ENCODE measurements at regions not wholly inside any gene's neighbourhood (a gene's known extent, or its start where the extent isn't known, plus 50 kb on each side); places are given as distances from the start of the nearest gene placed in this dataset.
"Not testable (repeated sequence)": the region's sequence is repeated elsewhere in the genome, so short reads cannot be mapped to it uniquely, and the experiment has no call there.

DNA sequence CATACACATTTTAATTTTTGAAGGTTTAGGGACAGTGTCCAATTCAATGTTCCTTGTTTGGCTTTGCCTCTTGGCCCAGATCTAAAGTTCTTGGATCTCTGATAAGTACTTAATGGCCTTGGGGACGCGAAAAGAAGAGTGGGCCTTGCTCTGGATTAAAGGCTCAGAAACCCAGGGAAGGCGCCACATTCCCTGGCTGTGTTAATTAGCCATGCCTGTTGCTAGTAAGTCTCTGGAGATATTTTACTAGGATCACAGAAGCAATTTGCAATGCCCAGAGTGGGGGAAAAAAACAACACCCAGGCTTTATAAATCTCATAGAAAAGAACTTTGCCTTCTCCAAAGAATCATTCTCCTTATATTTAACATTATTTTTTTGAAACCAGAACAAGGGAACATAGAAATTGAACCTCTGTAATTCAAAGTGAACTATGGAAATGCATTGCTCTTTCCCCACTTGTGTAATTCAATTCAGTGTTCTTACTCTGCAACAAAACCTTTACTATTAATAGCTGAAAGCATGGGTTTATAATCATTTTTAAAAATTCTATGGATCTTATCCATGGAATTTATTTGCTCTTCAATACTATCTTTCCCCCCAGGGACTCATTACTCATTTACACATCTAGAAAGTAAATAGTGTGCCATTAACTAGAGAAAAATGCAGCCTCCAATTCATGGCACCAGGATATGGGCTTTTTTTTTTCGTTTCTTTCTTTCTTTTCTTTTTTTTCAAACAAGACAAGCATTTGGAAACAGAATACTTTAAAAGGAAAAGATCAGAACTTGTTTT lies 172.2 kb upstream of the ANKRD55 start:
- no peak for DNase-seq (ENCODE audit: low read depth in 4 of 4, low spot score in 1 of 4)

DNA sequence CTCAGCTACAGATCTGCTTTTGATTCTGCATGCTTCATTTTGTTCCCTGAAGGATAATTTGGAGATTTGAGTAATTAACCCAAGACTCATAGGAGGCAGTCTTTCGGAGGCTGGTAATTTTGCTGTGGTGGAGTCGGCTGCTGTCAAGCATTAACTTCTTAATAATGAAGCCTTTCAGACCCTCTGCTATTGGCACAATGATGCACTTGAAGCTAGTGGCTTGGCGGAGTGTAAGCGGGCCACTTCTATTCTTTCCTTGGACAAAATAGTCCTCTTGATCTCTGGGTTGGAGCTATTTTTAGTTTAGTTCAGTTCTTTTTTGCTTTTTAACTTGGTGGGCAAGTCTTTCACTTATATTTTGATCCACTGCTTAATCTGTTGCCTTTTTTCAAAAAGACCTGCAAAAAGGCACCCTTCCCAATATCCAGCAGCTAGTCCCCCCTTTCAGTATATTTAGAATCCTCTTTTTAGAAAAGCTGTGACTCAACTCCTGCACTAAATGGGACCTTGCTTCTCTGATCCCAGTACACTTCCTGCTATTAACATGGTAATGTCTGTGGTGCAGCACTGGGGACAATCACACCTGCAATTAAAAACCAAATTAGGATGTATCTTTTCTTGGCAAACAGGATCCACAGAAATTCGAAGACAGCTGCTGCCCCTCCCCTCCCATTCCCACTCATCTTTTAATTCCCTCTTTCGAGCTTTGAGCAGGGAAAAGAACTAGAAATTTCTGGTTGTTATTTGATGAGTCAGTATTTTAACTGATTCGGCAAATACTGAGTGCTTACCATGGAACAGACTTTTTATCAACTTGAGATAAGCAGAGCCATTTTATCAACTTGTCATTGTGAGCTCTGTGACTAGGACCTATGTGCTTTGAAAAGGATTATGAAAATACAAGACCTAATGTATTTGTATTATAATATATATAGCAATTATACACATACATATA lies 169.4 kb upstream of the ANKRD55 start:
- DNase-seq (ENCODE audit: low read depth in 4 of 4, low spot score in 1 of 4): no peak

DNA sequence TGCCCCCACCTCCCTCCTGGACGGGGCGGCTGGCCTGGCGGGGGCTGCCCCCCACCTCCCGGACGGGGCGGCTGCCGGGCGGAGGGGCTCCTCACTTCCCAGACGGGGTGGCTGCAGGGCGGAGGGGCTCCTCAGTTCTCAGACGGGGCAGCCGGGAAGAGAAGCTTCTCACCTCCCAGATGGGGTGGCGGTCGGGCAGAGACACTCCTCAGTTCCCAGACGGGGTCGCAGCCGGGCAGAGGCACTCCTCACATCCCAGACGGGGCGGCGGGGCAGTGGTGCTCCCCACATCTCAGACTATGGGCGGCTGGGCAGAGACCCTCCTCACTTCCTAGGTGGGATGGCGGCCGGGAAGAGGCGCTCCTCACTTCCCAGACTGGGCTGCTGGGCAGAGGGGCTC lies 164.7 kb upstream of the ANKRD55 start:
- DNase-seq (ENCODE audit: low read depth in 4 of 4, low spot score in 1 of 4): not testable (repeated sequence)

DNA sequence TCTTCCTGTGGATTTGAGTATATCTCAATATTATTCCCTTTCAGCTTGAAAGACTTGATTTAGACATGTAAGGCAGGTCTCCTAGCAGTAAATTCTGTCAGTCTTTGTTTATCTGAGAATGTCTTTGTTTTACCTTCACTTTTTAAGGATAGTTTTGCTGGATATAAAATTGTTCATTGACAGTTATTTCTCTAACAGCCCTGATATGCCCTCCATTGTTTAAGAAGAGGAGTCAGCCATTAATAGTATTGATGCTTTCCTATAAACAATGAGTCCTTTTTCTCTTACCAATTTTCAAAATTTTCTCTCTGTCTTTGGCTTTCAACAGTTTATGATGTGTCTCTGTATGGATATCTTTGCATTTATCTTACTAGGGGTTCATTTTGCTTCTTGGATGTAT lies 163.5 kb upstream of the ANKRD55 start:
- DNase-seq (ENCODE audit: low read depth in 4 of 4, low spot score in 1 of 4): no peak

DNA sequence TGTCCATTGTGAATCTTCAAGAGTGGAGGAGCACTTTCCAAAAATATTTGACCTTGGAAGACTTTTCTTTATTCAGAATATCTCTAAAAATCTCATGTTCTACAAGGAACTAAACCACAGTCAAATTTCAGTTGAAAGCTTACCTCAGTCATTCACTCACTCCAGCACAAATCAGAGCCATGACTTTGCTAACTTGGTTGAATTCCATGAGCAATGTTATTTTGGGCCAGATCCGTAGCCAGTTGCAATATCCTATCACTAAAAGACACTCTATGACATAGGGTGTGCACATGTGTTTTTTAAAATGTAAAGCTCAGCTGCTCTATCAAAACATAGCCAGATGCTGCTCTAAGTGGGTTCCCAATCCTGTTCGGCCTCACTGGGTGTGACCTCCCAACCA lies 156.1 kb upstream of the ANKRD55 start:
- no peak for DNase-seq (ENCODE audit: low read depth in 4 of 4, low spot score in 1 of 4)

DNA sequence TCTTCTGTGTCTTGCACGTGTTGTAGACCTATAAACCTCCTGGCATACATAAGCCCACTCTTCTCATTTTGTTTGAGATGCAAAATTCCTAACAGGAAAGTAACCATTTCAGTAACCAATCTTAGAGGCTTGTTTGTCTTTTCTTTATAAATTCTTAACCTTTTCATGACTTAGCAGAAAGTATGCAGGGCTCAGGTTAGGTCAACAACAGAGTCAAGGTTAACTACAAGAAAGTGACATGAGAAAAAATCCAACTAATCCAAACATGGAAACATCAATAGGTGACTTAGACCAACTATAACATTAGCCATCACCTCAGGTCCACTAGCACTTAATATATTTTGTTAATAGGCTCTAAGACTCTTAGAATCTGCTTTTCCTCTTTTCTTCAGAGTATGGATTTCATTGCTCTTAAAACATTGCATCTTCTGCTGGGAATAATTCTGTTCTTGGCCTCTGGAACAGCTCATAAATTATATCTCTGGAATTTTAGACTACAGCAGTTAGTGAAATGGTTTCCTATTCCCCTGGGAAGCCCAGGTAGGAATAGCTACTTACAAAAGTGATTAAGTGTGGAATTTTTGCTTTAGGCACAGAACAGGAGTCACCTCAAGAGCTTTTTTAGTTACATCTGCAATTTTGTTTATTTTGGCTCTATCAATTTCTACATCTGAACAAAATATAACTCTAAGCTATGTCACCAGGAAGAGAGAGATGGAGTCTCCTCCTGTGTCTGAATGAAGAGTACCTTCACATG lies 155.3 kb upstream of the ANKRD55 start:
- no peak for DNase-seq (ENCODE audit: low read depth in 4 of 4, low spot score in 1 of 4)

DNA sequence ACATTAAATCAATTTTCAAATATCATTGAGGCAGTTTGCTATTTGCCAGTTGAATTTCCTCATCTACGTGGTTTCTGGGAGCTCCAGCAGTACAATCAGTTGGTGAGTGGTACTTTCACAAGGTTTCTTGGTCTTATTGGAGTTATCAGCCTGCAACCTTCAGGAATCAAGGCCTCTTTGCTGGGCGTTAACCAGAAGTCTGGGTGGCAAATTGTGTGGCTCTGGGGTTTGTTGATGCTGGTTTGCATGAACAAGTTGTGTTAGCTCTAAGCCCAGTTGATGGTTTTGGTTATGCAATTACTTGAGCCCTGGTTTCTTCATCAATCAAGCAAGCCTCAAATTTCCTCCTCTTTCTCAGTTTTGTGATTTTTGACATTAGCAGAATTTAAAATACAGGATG lies 152.9 kb upstream of the ANKRD55 start:
- no peak for DNase-seq (ENCODE audit: low read depth in 4 of 4, low spot score in 1 of 4)

DNA sequence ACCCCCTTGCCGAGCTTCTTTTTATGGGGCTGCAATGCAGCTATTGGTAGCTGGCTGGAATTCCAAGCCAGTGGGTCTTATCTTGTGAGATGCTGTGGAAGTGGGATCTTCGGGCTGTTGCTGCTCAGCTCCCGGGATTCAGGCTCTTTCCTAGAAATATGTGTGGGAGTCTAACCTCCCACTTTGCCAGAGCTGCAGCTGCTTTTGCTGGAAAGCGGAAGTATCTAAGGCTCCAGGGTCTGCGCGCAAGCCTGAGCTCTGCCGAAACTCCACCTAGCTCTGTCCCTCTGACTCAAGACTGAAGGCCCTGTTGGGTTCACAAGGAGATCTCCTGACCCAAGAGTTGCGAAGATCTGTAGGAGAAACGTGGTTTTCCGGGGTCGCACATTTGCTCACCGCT lies 151.1 kb upstream of the ANKRD55 start:
- DNase-seq (ENCODE audit: low read depth in 4 of 4, low spot score in 1 of 4): no peak

DNA sequence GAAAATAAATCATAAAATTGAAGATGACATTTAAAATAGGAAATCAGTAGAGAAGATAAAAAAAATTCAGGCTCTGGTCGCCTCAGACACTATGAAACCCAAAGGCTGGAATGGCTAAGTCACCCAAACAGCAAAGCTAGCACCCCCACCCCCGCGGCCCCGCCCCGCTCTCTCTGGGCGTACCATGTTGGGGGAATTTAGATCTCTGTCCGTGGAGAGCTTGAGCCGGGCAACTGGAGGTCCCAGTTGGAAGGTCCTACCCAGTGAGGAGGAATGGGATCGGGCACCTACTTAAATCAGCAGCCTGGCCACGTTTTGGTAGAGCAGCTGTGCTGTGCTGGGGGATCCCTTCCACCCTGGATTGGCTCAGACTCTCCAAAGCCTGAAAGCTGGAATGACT lies 150.6 kb upstream of the ANKRD55 start:
- no peak for DNase-seq (ENCODE audit: low read depth in 4 of 4, low spot score in 1 of 4)

DNA sequence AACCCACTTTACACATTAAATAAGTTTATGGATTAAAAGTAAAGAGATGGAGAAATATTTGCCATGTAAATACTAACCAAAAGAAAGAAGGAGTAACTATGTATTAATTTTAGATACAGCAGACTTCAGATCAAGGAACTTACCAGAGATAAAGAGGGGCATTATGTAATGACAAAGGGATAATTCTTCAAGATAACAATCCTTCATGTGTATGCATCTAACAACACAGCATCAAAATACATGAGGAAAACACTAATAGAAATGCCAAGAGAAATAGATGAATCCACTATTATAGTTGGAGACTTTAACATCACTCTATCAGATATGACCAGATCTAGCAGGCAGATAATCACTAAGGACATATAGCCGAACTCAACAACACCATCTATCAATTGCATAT lies 149.8 kb upstream of the ANKRD55 start:
- DNase-seq (ENCODE audit: low read depth in 4 of 4, low spot score in 1 of 4): no peak

DNA sequence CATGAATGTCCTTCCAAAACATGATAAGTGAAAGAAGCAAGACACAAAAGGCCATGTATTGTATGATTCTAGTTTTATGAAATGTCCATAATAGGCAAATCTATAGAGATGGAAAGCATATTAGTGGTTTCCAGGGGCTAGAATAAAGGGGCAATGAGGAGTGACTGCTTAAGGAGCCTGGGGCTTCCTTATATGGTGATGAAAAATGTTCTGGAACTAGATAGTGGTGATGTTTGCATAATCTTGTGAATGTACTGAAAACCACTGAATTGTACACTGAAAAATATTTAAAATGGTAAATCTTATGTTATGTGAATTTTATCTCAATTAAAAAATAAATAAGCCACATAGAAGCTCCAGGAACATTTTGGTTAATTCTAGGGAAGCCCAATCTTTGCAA lies 144.4 kb upstream of the ANKRD55 start:
- no peak for DNase-seq (ENCODE audit: low read depth in 4 of 4, low spot score in 1 of 4)

DNA sequence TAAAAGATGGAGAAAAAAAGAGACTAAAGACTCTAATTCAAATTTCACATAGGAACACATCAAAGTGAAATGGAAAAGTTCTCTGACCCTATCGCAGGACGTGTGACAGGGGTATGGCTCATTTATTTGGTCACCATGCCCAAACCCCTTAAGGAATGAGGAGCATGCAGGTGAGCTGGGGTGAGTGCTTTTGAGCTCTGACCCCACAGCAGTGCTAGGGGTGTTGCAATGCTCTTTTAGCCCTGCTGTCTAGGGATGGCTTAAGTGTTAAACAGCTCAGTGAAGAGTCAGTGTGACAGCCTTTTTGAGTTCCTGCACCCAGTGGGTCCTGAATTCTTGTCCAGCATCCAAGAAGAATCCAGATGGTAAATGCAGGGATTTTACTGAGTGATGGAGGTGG lies 143.0 kb upstream of the ANKRD55 start:
- no peak for DNase-seq (ENCODE audit: low read depth in 4 of 4, low spot score in 1 of 4)

DNA sequence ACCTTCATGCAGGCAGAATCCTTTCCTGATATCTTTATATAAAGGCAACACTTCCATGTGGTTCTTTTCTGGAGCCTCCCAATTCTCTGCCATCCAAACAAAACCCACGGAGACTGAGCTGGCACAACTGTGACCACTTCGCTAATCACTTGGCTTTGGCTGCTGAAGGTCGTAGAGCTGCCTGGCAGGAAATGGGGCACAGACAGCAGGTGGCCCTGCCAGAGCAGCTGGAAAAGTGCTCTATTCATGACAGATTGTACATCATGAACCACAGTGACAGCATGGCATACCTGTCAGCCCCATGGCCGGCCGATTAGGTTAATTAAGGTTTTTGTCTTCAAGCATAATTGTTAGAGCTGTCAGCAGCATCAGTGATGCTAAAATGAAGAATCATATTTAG lies 141.9 kb upstream of the ANKRD55 start:
- no peak for DNase-seq (ENCODE audit: low read depth in 4 of 4, low spot score in 1 of 4)

DNA sequence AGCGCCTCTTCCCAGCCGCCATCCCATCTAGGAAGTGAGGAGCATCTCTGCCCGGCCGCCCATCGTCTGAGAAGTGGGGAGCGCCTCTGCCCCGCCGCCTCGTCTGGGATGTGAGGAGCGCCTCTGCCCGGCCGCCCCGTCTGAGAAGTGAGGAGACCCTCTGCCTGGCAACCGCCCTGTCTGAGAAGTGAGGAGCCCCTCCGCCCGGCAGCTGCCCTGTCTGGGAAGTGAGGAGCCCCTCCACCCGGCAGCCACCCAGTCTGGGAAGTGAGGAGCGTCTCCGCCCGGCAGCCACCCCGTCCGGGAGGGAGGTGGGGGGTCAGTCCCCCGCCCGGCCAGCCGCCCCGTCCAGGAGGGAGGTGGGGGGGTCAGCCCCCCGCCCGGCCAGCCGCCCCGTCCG lies 139.4 kb upstream of the ANKRD55 start:
- DNase-seq (ENCODE audit: low read depth in 4 of 4, low spot score in 1 of 4): not testable (repeated sequence)

DNA sequence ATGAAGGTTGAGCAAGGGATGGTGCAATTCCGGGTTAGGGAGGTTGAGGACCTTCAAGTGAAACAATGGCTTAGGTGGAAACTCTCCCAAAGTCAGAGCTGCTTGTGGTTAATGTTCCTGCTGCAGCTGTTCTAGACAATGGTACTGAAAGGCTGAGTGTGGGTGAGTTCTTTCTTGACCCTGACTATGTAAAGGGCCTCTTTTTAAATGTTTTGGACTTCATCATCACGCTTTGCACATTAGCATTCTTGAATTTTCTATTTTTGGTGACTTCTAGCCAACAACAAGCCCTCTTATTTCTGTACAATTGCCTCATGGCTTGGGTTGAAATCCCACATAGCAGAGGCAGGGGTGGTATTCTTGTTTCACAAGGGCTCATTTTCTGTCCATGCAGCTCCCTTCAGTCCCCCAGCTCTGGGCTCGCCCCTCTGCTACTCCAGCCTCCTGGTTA lies 136.3 kb upstream of the ANKRD55 start:
- no peak for DNase-seq (ENCODE audit: low read depth in 4 of 4, low spot score in 1 of 4)

DNA sequence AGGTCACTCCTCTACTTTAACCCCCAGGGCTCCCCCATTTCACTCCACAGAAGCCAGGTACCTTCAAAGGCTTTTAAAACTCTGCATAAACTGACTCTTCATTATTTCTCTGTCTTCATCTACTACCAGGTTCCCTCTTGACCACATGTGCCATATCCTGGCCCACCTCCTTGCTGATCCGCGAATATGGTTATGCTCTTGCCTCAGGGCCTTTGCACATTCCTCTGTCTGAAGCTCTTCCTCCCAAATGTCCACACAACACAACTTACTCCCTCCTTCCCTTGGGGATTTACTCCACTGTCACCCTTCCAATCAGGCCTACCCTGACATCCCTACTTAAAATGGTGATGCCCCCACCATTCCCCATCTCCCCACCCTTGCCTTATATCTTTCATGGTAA lies 134.6 kb upstream of the ANKRD55 start:
- DNase-seq (ENCODE audit: low read depth in 4 of 4, low spot score in 1 of 4): no peak

DNA sequence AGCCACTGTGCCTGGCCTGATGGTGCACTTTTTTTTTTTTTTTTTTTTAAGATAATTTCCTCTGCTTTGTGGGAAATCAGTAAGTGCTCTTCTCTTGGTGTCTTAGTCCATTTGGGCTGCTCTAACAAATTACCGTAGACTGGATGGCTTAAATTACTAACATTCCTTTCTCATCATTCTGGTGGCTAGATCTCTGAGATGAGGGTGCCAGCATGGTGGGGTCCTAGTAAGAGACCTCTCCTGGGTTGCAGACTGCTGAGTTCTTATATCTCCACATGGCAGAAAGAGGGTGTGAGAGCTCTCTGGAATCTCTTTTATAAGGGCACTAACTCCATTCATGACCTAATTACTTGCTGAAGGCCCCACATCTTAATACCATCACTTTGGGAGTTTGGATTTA lies 133.9 kb upstream of the ANKRD55 start:
- DNase-seq (ENCODE audit: low read depth in 4 of 4, low spot score in 1 of 4): no peak

DNA sequence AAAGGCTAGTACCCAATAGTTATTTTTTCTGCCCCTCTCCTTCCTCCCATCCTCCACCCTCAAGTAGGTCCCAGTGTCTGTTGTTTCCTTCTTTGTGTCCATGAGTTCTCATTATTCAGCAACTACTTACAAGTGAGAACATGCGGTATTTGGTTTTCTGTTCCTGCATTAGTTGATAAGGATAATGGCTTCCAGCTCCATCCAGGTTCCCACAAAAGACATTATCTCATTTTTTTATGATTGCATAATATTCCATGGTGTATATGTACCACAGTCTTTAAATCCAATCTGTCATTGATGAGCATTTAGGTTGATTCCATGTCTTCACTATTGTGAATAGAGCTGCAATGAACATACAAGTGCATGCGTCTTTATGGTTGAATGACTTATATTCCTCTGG lies 128.3 kb upstream of the ANKRD55 start:
- DNase-seq (ENCODE audit: low read depth in 4 of 4, low spot score in 1 of 4): no peak

DNA sequence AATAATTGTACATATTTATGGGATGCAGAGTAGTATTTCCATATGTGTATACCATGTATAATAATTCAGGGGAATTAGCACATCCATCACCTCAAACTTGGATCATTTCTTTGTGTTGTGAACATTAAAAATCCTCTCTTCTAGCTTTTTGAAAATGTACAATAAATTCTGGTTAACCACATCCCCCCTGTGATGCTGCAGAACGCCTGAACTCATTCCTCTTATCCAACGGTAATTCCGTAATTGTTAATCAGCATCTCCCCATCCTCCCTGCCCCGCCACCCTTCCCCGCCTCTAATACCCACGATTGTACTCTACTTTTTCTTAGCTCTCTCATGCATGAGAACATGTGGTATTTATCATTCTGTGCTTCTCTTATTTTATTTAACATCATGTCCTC lies 127.7 kb upstream of the ANKRD55 start:
- no peak for DNase-seq (ENCODE audit: low read depth in 4 of 4, low spot score in 1 of 4)

DNA sequence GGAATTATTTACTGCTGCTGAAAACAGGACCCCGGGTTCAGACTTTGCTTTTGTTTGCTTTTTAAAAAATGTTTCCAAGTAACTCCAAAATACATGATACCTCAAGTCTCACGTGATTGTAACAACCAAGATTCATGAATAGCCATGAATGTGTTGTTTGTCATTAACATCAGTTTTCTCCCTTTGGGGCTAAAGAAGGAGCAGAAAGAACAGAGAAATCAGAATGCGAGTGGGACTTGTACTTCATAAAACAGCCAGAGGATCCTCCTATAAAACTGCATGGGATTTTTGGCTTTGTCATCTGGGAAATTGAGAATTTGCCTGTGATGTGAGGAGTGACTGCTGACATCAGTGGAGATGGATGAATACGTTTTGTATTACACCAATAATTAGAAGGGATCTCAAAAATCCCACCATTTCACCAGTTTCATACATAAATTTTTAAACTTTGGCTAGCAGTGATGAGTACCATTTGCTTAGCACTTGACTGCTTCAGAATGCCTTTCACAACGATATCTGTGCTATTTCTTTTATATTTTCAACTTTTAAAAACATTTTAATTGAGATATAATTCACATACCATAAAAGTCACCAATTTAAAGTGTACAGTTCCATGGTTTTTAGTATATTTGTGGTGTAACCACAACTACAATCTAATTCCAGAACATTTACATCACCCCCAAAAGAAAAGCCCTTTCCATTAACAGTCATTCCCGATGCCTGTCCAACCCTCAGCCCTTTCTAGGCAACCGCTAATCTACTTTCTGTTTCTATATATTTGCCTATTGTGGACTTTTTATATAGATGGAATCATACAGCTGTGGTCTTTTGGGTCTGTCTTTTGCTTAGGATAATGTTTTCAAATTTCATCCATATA lies 126.9 kb upstream of the ANKRD55 start:
- DNase-seq (ENCODE audit: low read depth in 4 of 4, low spot score in 1 of 4): no peak

Data from stimulated activated CD4-positive, alpha-beta T cell treated with anti-CD3 and anti-CD28 coated beads, Interleukin-1b, Interleukin-23, amount 100 ng/mL, for 24 hours (primary cell).